IMR-90 (cell line): ENCODE measurements at regions not wholly inside any gene's neighbourhood (a gene's known extent, or its start where the extent isn't known, plus 50 kb on each side); places are given as distances from the start of the nearest gene placed in this dataset.

Experiments
- ATAC-seq: fragments of 200-7000 bp; cut with Tn5 transposase; 2 replicates; pipeline ENCODE4 v1.9.1; 2020; ENCODE audit warnings: low read depth, mild to moderate bottlenecking, moderate library complexity
- BruUV-seq: library from RNA; stranded (reverse); fragments of 400-500 nt; replicated peaks from 2 replicates; lab custom pipeline; 2021; lab: Mats Ljungman, UMichigan
- CTCF ChIA-PET: fragments of 300-600 bp; formaldehyde crosslinking; extraction: SDS; loops from one replicate; lab custom pipeline; 2021; ENCODE audit warnings: antibody characterized with exemption; lab: Yijun Ruan, JAX
- POLR2A ChIA-PET: fragments of 300-600 bp; sonication (Branson Sonifier 250); formaldehyde crosslinking; loops from one replicate; lab custom pipeline; 2022; ENCODE audit warnings: antibody characterized with exemption; ENCODE audit not compliant: unreplicated experiment; lab: Charles Lee
- DNase-seq: peaks from one replicate; pipeline ENCODE4 v3.0.0; 2013
- H2AFZ ChIP-seq: replicated peaks from 2 replicates; pipeline ENCODE3; 2013; ENCODE audit warnings: low read length, mild to moderate bottlenecking; ENCODE audit not compliant: poor library complexity
- H2AK5ac ChIP-seq: 2 replicates; pipeline ENCODE4 v1.6.1; 2013; ENCODE audit warnings: low read depth, low read length, inconsistent platforms
- H2AK9ac ChIP-seq: replicated peaks from 2 replicates; pipeline ENCODE3; 2013; ENCODE audit warnings: mild to moderate bottlenecking, low read depth, low read length, moderate library complexity; ENCODE audit not compliant: poor library complexity
- H2BK120ac ChIP-seq: 2 replicates; pipeline ENCODE4 v1.6.1; 2013; ENCODE audit warnings: low read depth, low read length, inconsistent platforms
- H2BK15ac ChIP-seq: 3 replicates; pipeline ENCODE4 v1.6.1; 2013; ENCODE audit warnings: low read depth, low read length, inconsistent platforms
- H2BK20ac ChIP-seq: 2 replicates; pipeline ENCODE4 v1.6.1; 2013; ENCODE audit warnings: low read depth, mild to moderate bottlenecking, inconsistent platforms, low read length, moderate library complexity
- H2BK5ac ChIP-seq: 2 replicates; pipeline ENCODE4 v1.6.1; 2013; ENCODE audit warnings: mild to moderate bottlenecking, low read depth, low read length, inconsistent platforms; ENCODE audit not compliant: poor library complexity, severe bottlenecking
- H3K14ac ChIP-seq: replicated peaks from 2 replicates; pipeline ENCODE4 v1.6.1; 2013; ENCODE audit warnings: low read depth, low read length, inconsistent platforms
- H3K18ac ChIP-seq: 2 replicates; pipeline ENCODE4 v1.6.1; 2013; ENCODE audit warnings: low read depth, low read length, control low read depth
- H3K23ac ChIP-seq: 2 replicates; pipeline ENCODE4 v1.6.1; 2013; ENCODE audit warnings: low read depth, low read length, inconsistent platforms
- H3K27ac ChIP-seq: 2 replicates; pipeline ENCODE4 v1.5.1; 2013; ENCODE audit warnings: mild to moderate bottlenecking, control low read depth, low read length; ENCODE audit not compliant: insufficient read depth
- H3K27me3 ChIP-seq: 2 replicates; pipeline ENCODE4 v1.6.1; 2013; ENCODE audit warnings: low read length; ENCODE audit not compliant: control insufficient read depth, insufficient read depth
- H3K36me3 ChIP-seq: 2 replicates; pipeline ENCODE4 v1.6.1; 2013; ENCODE audit warnings: low read length, mixed read lengths; ENCODE audit not compliant: control insufficient read depth, insufficient read depth
- H3K4ac ChIP-seq: 2 replicates; pipeline ENCODE4 v1.6.1; 2013; ENCODE audit warnings: low read depth, low read length, inconsistent platforms
- H3K4me1 ChIP-seq: 2 replicates; pipeline ENCODE4 v1.6.1; 2013; ENCODE audit warnings: low read length, mixed read lengths; ENCODE audit not compliant: control insufficient read depth, insufficient read depth
- H3K4me2 ChIP-seq: 2 replicates; pipeline ENCODE4 v1.6.1; 2013; ENCODE audit warnings: low read depth, mild to moderate bottlenecking, control low read depth, low read length, moderate library complexity
- H3K4me3 ChIP-seq: 2 replicates; pipeline ENCODE4 v1.5.1; 2013; ENCODE audit warnings: low read depth, mild to moderate bottlenecking, control low read depth, low read length, moderate library complexity; ENCODE audit not compliant: insufficient read depth
- H3K56ac ChIP-seq: 2 replicates; pipeline ENCODE4 v1.6.1; 2013; ENCODE audit warnings: low read length, inconsistent platforms; ENCODE audit not compliant: insufficient read depth; ENCODE audit errors: extremely low read depth
- H3K79me1 ChIP-seq, 2 experiments: 2 replicates each; pipeline ENCODE4 v1.6.1; 2013; ENCODE audit warnings: low read length in 2 of 2, inconsistent platforms in 1 of 2, low read depth in 1 of 2
- H3K9ac ChIP-seq: 2 replicates; pipeline ENCODE4 v1.6.1; 2013; ENCODE audit warnings: low read depth, low read length, control low read depth
- H3K9me1 ChIP-seq: 2 replicates; pipeline ENCODE4 v1.6.1; 2013; ENCODE audit warnings: low read length, inconsistent platforms; ENCODE audit not compliant: insufficient read depth
- H3K9me3 ChIP-seq: 2 replicates; pipeline ENCODE4 v1.6.1; 2013; ENCODE audit warnings: low read length; ENCODE audit not compliant: control insufficient read depth, insufficient read depth
- H4K20me1 ChIP-seq: 2 replicates; pipeline ENCODE4 v1.6.1; 2013; ENCODE audit warnings: low read length, inconsistent platforms; ENCODE audit not compliant: insufficient read depth
- H4K5ac ChIP-seq: 2 replicates; pipeline ENCODE4 v1.6.1; 2013; ENCODE audit warnings: mild to moderate bottlenecking, low read depth, low read length, control low read depth
- H4K8ac ChIP-seq, 2 experiments: 2 replicates each; pipeline ENCODE4 v1.6.1; 2013; ENCODE audit warnings: low read depth in 2 of 2, low read length in 2 of 2, control low read depth in 1 of 2, inconsistent platforms in 1 of 2
- H4K91ac ChIP-seq: 2 replicates; pipeline ENCODE4 v1.6.1; 2013; ENCODE audit warnings: low read depth, low read length, inconsistent platforms; ENCODE audit not compliant: insufficient read depth
- CEBPB ChIP-seq: IDR thresholded peaks from 2 replicates; pipeline ENCODE4 v1.6.1; 2012; ENCODE audit warnings: low read depth, low read length, improper control_type of control experiment
- CTCF ChIP-seq: conservative IDR thresholded peaks from 2 replicates; pipeline ENCODE4 v1.5.1; 2012; ENCODE audit warnings: mild to moderate bottlenecking, low read depth, low read length, improper control_type of control experiment
- MXI1 ChIP-seq: IDR thresholded peaks from 2 replicates; pipeline ENCODE4 v1.6.1; 2012; ENCODE audit warnings: low read depth, mild to moderate bottlenecking, low read length, moderate library complexity, borderline replicate concordance
- NFE2L2 ChIP-seq: fragments of 150-350 bp; IDR thresholded peaks from 2 replicates; pipeline ENCODE4 v1.6.1; 2016; ENCODE audit warnings: low read depth, mild to moderate bottlenecking, low read length
- RCOR1 ChIP-seq: IDR thresholded peaks from 2 replicates; pipeline ENCODE4 v1.6.1; 2012; ENCODE audit warnings: mild to moderate bottlenecking, low read length, improper control_type of control experiment; ENCODE audit not compliant: insufficient replicate concordance
- RFX5 ChIP-seq: IDR thresholded peaks from 2 replicates; pipeline ENCODE4 v1.8.0; 2012; ENCODE audit warnings: low read depth, mild to moderate bottlenecking, low read length, moderate library complexity
- WGBS, 2 experiments: methylation state at CpG; one replicate each; pipeline versions ENCODE4 v1.1.5 to v1.1.7; 2013; ENCODE audit warnings: missing lambda C conversion rate in 2 of 2; ENCODE audit not compliant: insufficient read length in 1 of 2; ENCODE audit errors: extremely low coverage in 2 of 2; 5-methylcytosine and 5-hydroxymethylcytosine counted together
- dilution Hi-C: fragments of 300-500 bp; cut with HindIII; formaldehyde crosslinking; loops from one replicate; pipeline ENCODE4 v1.14.3; 2018; ENCODE audit warnings: low sequenced_read_pairs; ENCODE audit not compliant: unreplicated experiment
- in situ Hi-C: fragments of 300-500 bp; cut with MboI; formaldehyde crosslinking; loops from 3 replicates; pipeline ENCODE4 v1.14.3; 2019; ENCODE audit warnings: low sequenced_read_pairs, inconsistent platforms, mixed read lengths
- intact Hi-C: fragments of 100-400 bp; cut with micrococcal nuclease; formaldehyde crosslinking; loops from 2 replicates; pipeline ENCODE4 v1.10.0; 2022

- intact Hi-C loops, result no loop called here
These were observed 50.7 kb upstream of the C12orf71 start for GRCh38 chr12:27133022-27133590.

More at GRCh38 chr12:27133022-27133590, 50.7 kb upstream of the C12orf71 start:
- no peak overlapping the region for H2BK5ac ChIP-seq
- H3K4me2 ChIP-seq, result no peak overlapping the region
- H3K23ac ChIP-seq, result no peak overlapping the region
- H4K20me1 ChIP-seq, result no peaks in the 10 kb centered on the region
- H4K8ac ChIP-seq, result no peak overlapping the region
- no peak overlapping the region for H3K56ac ChIP-seq
- no peaks in the 10 kb centered on the region for H3K79me1 ChIP-seq
- ChIA-PET POLR2A (no interaction called here), CTCF (no interaction called here)
- WGBS, 2 experiments, result no CpG with 5 or more reads among the region's 1 CpG
- no peak overlapping the region for H2BK20ac ChIP-seq
- H2BK15ac ChIP-seq, result no peak overlapping the region
- H3K4ac ChIP-seq, result no peak overlapping the region
- H3K4me1 ChIP-seq, result peaks cover 2% of the 10 kb centered on the region; the same call in 1 of the 2 replicates
- no peak for TF ChIP-seq CEBPB
- no peak for TF ChIP-seq NFE2L2
- TF ChIP-seq RFX5, result no peak
- no peak for TF ChIP-seq CTCF
- TF ChIP-seq RCOR1, result no peak
- TF ChIP-seq MXI1, result no peak
- H2AK5ac ChIP-seq, result no peak overlapping the region
- in situ Hi-C loops, result no loop called here
- no peaks in the 10 kb centered on the region for H3K36me3 ChIP-seq
- dilution Hi-C loops, result no loop called here
- H3K18ac ChIP-seq, result no peak overlapping the region
- no peak overlapping the region for H3K9ac ChIP-seq
- H3K9me1 ChIP-seq, result no peaks in the 10 kb centered on the region
- no peak overlapping the region for H3K27ac ChIP-seq
- no peak overlapping the region for H4K91ac ChIP-seq
- BruUV-seq, result no TSS peak
- no peak overlapping the region for H2AFZ ChIP-seq
- no peak overlapping the region for H3K4me3 ChIP-seq
- H2BK120ac ChIP-seq, result no peak overlapping the region
- no peak overlapping the region for H2AK9ac ChIP-seq
- no peak overlapping the region for H4K5ac ChIP-seq
- DNase-seq (no peak), ATAC-seq (no peak)
- H3K9me3 ChIP-seq, result no peaks in the 10 kb centered on the region
- H3K27me3 ChIP-seq, result no peaks in the 10 kb centered on the region
- H3K14ac ChIP-seq, result no peak overlapping the region
